Right cardiac atrium (tissue), 5 donors: ENCODE measurements at regions not wholly inside any gene's neighbourhood (a gene's known extent, or its start where the extent isn't known, plus 50 kb on each side); places are given as distances from the start of the nearest gene placed in this dataset.
"Not testable (repeated sequence)": the region's sequence is repeated elsewhere in the genome, so short reads cannot be mapped to it uniquely, and the experiment has no call there.

ENCODE experiments used
- ATAC-seq, 2 donors: fragments of 200-7000 bp; cut with Tn5 transposase; one replicate each; pipeline versions ENCODE4 v1.8.0 to v1.9.1; 2020; ENCODE audit warnings: moderate library complexity in 2 of 2, mild to moderate bottlenecking in 1 of 2
- DNase-seq, 3 donors: peaks; one replicate each; pipeline ENCODE4 v3.0.0-alpha.2; 2020
- H3K27ac ChIP-seq: one replicate; pipeline ENCODE4 v1.5.1; 2013; ENCODE audit warnings: mild to moderate bottlenecking, low read length, control low read depth, moderate library complexity
- H3K27me3 ChIP-seq: one replicate; pipeline ENCODE4 v1.6.1; 2013; ENCODE audit not compliant: control insufficient read depth, insufficient read depth
- H3K4me1 ChIP-seq: one replicate; pipeline ENCODE4 v1.6.1; 2013; ENCODE audit warnings: low read length; ENCODE audit not compliant: control insufficient read depth, insufficient read depth
- H3K4me3 ChIP-seq: one replicate; pipeline ENCODE4 v1.5.1; 2013; ENCODE audit warnings: low read length, control low read depth
- H3K9me3 ChIP-seq: one replicate; pipeline ENCODE4 v1.6.1; 2013; ENCODE audit warnings: low read length; ENCODE audit not compliant: control insufficient read depth
- WGBS: extraction: QIAGEN DNeasy Blood & Tissue Kit; methylation state at CpG from one replicate; pipeline ENCODE4 v1.1.7; 2013; 5-methylcytosine and 5-hydroxymethylcytosine counted together
- intact Hi-C, 4 donors: fragments of 100-400 bp; cut with DNase I; formaldehyde crosslinking; loops; one replicate each; pipeline versions ENCODE4 v1.11.0 to v1.14.0; 2022 to 2023
- donor health status: healthy with polysubstance abuse.
- donor health status: DM: no; HTN: yes; CAD: no.
- donor health status: DM: no; HTN: no; CAD: no.
- donor health status: DM: no; HTN: yes; CAD: no; lungs with severe emphysema.
- donor health status: DM: yes; HTN: yes; CAD: no.

DNA sequence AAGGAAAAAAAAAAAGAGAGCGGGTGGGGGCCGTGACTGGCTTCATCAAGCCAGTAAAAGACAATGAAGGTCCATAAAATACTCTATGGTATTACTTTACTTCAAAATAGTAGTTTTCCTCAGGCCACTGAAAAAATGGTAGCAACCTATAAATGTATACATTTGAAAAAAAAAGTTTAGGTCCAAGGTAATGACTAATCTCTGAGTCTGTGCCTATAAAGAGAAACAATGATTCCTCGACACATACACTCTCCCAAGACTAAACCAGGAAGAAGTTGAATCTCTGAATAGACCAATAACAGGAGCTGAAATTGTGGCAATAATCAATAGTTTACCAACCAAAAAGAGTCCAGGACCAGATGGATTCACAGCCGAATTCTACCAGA, 84.5 kb upstream of the SIRPG start:
- DNase-seq, H3K27me3 ChIP-seq, H3K9me3 ChIP-seq, H3K27ac ChIP-seq, H3K4me1 ChIP-seq, intact Hi-C loops, H3K4me3 ChIP-seq, ATAC-seq: not testable (repeated sequence)
- 87% methylated on average over 3 of the region's 4 CpGs for WGBS

DNA sequence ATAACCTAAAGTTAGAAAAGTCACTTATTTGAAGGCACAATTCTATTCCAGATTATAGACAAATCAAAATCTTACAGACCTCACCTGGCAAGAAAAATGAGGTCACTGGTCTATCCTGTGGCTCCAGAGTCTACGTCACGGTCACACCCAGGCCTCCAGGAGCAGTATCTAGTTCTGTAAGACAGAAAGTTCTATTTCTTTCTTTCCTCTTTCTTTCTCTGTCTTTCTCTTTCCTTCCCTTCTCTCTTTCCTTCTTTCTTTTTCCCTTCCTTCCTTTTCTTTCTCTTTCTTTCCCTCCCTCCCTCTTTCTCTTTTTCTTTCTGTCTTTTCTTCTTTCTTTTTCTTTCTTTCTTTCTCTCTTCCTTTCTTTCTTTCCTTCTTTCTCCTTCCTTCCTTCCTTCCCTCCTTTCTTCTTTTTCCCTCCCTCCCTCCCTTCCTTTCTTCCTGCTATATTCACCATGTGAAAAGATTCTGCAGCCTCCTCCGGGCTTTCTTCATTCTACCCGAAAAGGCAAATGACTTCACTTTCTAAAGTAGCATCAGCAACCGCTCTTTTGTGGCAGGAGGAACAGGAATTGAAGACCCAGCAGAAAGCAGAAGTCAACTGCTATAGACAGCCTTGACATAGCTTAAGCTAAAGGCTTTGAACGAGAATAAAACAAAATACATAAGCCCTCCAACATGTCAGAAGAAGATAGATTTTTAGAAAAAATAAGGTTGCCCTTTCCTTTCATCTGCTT, 83.9 kb upstream of the SIRPG start:
- H3K27me3 ChIP-seq = no peaks in the 10 kb centered on the region
- intact Hi-C loops = no loop called here
- H3K27ac ChIP-seq = no peak overlapping the region
- H3K9me3 ChIP-seq = no peaks in the 10 kb centered on the region
- no peak for ATAC-seq
- H3K4me3 ChIP-seq = no peak overlapping the region
- DNase-seq = no peak
- 72% methylated on average over 6 of the region's 6 CpGs for WGBS
- H3K4me1 ChIP-seq = no peaks in the 10 kb centered on the region

DNA sequence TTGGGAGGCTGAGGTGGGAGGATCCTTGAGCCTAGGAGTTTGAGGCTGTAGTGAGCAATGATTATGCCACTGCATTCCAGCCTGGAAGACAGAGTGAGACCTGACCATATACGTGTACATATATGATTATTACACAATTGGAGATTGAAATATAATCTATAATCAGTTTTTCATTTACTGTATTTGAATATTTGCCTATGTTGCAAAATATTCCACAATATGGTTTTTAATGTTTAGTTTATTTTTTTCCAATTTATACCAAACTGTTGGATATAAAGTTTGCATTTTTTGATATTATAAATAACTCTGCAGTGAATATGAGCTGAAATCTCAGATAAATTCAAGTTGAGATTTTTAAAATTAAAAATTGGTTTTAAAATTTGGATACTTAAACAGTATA, 79.6 kb upstream of the SIRPG start:
- ATAC-seq (no peak), DNase-seq (no peak)
- intact Hi-C loops = no loop called here
- Histone ChIP-seq H3K4me3 (no peak overlapping the region), H3K27me3 (no peaks in the 10 kb centered on the region), H3K27ac (no peak overlapping the region), H3K4me1 (no peaks in the 10 kb centered on the region), H3K9me3 (no peaks in the 10 kb centered on the region)
- WGBS = 82% methylated on average over 1 of the region's 1 CpG

- Histone ChIP-seq H3K27me3 (no peaks in the 10 kb centered on the region), H3K9me3 (no peaks in the 10 kb centered on the region), H3K4me1 (no peaks in the 10 kb centered on the region), H3K4me3 (no peak overlapping the region), H3K27ac (no peak overlapping the region)
- WGBS = 88% methylated on average over 35 of the region's 35 CpGs
- DNase-seq = peak in 2 of 3 donors; percentile 22 to 39
- no peak for ATAC-seq
- intact Hi-C loops = no loop called here
Measured at GRCh38 chr20:1735417-1736089, 78.0 kb upstream of the SIRPG start.

DNA sequence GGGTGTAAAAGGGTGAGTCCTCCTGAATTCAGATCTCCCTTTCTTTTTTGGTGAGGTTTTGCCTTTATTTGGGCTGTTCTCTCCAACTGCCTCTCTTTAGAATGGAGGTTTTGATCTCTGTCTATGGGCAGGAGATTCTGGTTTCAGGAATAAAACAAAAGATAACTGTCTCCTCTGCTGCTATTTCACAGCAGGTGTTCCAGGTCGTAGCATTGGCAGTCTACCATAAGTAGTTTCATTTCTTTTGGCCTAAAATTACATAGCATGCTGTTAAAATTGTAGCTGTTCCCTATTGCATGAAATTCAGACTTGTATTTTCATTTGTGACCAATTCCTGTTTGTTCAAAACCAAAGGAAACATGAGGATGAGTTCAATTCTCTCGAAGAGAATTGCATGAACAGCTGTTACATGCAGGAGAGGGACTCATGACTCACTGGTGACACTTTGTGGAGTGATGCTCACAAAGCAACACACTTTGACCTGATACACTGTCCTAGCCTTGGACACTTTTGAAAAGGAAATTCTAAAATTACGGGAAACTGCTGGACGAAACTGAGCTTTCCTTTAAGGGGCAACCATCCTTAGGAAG, 76.8 kb upstream of the SIRPG start:
- H3K4me1 ChIP-seq = no peaks in the 10 kb centered on the region
- H3K27me3 ChIP-seq = no peaks in the 10 kb centered on the region
- WGBS = 49% methylated on average over 4 of the region's 4 CpGs
- intact Hi-C loops = no loop called here
- no peak for ATAC-seq
- no peak overlapping the region for H3K27ac ChIP-seq
- DNase-seq = no peak
- no peak overlapping the region for H3K4me3 ChIP-seq
- H3K9me3 ChIP-seq = no peaks in the 10 kb centered on the region

- 80% methylated on average over 6 of the region's 6 CpGs for WGBS
- H3K27me3 ChIP-seq, ATAC-seq, H3K4me3 ChIP-seq, H3K9me3 ChIP-seq, H3K27ac ChIP-seq, DNase-seq, intact Hi-C loops, H3K4me1 ChIP-seq: not testable (repeated sequence)
Measured at GRCh38 chr20:1731828-1732375, 74.3 kb upstream of the SIRPG start.

DNA sequence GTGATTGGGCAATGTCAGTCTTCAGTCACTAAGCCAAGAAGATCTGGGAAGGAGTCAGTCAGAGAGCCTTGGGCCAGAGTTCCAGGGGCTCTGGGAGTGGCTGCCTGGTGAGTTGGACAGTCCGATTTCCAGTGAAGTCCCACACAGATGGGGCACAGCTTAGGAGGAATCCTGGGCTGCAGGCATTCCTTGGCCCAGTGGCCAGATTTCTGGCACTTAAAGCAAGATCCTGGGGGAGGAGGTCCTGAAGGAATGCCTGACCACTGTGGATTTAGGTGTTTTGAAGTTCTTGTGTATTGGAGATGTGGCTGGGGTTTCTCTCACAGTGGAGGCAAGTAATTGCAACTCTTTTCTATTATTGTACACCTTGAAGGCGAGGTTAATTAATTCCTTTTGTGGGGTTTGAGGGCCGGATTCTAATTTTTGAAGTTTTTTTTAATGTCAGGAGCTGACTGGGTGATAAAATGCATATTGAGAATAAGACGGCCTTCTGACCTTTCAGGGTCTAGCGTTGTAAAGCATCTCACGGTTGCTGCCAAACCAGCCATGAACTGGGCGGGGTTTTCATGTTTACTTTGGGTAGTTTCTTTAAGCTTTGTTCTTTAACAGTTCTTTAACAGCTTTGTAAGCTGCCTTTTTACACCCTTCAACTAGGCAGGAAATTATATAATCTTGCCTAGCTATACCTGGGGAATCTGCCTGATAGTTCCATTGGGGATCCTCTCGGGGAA, 73.6 kb upstream of the SIRPG start:
- ATAC-seq, H3K4me1 ChIP-seq, H3K4me3 ChIP-seq, H3K27ac ChIP-seq, intact Hi-C loops, H3K27me3 ChIP-seq, H3K9me3 ChIP-seq, DNase-seq: not testable (repeated sequence)
- 68% methylated on average over 8 of the region's 8 CpGs for WGBS

GRCh38 chr20:1727303-1727702, 69.7 kb upstream of the SIRPG start:
- intact Hi-C loops, ATAC-seq: not testable (repeated sequence)

DNA sequence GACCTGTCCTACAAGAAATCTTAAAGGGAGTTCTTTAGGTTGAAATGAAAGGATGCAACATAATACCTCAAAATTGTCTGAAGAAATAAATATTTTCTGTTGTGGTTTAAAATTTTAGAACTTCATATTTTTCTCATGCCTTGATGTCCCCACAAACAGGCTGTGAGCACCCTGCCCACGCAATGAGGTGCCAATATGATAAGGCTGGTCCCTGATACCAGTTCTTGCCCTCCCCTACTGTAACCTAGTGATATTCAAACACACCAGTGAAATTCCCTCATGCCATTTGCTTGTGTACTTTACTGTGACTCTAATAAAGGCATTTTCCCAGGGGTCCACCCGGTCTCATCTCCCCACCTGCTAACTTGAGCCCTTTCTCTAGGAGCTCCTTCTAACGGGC, 67.3 kb upstream of the SIRPG start:
- DNase-seq (no peak), ATAC-seq (no peak)
- Histone ChIP-seq H3K27me3 (no peaks in the 10 kb centered on the region), H3K4me3 (no peak overlapping the region), H3K4me1 (no peaks in the 10 kb centered on the region), H3K9me3 (no peaks in the 10 kb centered on the region), H3K27ac (no peak overlapping the region)
- intact Hi-C loops = no loop called here
- 64% methylated on average over 3 of the region's 3 CpGs for WGBS

More at GRCh38 chr20:1727303-1727702, 69.7 kb upstream of the SIRPG start:
- WGBS = 78% methylated on average over 3 of the region's 3 CpGs
- not testable (repeated sequence) for H3K4me3 ChIP-seq, H3K27ac ChIP-seq, H3K4me1 ChIP-seq, DNase-seq, H3K9me3 ChIP-seq, H3K27me3 ChIP-seq

- DNase-seq (no peak), ATAC-seq (no peak)
- H3K4me3 ChIP-seq = no peak overlapping the region
- H3K9me3 ChIP-seq = no peaks in the 10 kb centered on the region
- intact Hi-C loops = no loop called here
- no peaks in the 10 kb centered on the region for H3K27me3 ChIP-seq
- H3K27ac ChIP-seq = no peak overlapping the region
- WGBS = 72% methylated on average over 2 of the region's 2 CpGs
- no peaks in the 10 kb centered on the region for H3K4me1 ChIP-seq
Measured at GRCh38 chr20:1722513-1723050, 65.0 kb upstream of the SIRPG start.
